ENCODE measurements at regions not wholly inside any gene's neighbourhood (a gene's known extent, or its start where the extent isn't known, plus 50 kb on each side); places are given as distances from the start of the nearest gene placed in this dataset.

DNA sequence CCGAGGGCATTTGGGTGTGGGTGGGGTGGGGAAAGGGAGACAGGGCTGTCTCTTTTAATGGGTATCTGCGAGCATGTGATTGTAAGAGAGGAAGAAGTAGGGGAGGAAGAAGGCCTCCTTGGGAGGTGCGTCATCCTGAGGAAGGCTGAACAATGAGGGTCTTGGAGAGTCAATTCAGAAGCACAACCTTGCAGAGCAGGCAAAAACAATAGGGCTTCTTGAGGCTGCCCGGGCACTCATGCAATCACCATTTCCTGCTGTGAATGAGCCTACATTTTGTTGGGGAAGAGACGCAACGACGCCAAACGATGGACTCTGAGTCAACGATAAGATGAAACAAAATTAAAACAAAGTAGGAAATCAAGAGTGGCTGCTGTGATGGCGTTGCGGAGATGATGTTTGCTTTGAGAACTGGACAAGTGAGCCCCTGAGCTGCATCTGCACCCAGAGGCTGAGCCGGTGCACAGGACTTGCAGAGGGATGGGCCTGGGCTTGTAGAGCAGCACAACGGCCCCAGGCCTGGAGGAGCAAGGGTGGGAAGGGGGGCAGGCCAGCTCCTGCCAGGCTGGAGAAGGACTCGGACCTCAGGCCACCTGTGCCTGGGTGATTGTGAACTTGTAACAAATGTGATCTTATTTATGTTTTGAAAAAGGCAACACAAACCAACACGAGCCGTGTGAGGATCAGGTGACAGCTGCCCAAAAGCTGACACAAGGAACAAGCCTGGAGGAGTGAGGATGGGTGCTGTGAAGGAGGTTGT lies 92.3 kb upstream of the B3GAT1 start:
- H3K27ac ChIP-seq (ENCODE audit: low read length): no peak overlapping the region
- H3K9ac ChIP-seq (ENCODE audit: low read length): no peak overlapping the region
- no peak for TF ChIP-seq EZH2phosphoT487 (IDR thresholded peaks at IDR 0.05; ENCODE audit: low read depth)
- TF ChIP-seq, protein P1, sequence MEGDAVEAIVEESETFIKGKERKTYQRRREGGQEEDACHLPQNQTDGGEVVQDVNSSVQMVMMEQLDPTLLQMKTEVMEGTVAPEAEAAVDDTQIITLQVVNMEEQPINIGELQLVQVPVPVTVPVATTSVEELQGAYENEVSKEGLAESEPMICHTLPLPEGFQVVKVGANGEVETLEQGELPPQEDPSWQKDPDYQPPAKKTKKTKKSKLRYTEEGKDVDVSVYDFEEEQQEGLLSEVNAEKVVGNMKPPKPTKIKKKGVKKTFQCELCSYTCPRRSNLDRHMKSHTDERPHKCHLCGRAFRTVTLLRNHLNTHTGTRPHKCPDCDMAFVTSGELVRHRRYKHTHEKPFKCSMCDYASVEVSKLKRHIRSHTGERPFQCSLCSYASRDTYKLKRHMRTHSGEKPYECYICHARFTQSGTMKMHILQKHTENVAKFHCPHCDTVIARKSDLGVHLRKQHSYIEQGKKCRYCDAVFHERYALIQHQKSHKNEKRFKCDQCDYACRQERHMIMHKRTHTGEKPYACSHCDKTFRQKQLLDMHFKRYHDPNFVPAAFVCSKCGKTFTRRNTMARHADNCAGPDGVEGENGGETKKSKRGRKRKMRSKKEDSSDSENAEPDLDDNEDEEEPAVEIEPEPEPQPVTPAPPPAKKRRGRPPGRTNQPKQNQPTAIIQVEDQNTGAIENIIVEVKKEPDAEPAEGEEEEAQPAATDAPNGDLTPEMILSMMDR (IDR thresholded peaks at IDR 0.05; ENCODE audit: low read depth, low read length): no peak
- no peak overlapping the region for H3K4me2 ChIP-seq (ENCODE audit: low read length)
- no peaks in the 10 kb centered on the region for H3K36me3 ChIP-seq (replicated peaks; ENCODE audit: low read depth, low read length)
- H3K4me3 ChIP-seq (ENCODE audit: low read length): no peak overlapping the region
- H3K27me3 ChIP-seq (ENCODE audit: low read depth, low read length): 0 out of 2 replicates have a peak, but pooled peaks cover 4% of the 10 kb centered on the region
- no peaks in the 10 kb centered on the region for H3K9me3 ChIP-seq (ENCODE audit: insufficient read depth, low read length)
- H4K20me1 ChIP-seq (ENCODE audit: insufficient read depth, low read length): no peaks in the 10 kb centered on the region
- no peaks in the 10 kb centered on the region for H3K4me1 ChIP-seq (ENCODE audit: low read length)
- H3K79me2 ChIP-seq (ENCODE audit: low read length): no peaks in the 10 kb centered on the region
- no peak overlapping the region for H2AFZ ChIP-seq (ENCODE audit: low read depth, low read length)

DNA sequence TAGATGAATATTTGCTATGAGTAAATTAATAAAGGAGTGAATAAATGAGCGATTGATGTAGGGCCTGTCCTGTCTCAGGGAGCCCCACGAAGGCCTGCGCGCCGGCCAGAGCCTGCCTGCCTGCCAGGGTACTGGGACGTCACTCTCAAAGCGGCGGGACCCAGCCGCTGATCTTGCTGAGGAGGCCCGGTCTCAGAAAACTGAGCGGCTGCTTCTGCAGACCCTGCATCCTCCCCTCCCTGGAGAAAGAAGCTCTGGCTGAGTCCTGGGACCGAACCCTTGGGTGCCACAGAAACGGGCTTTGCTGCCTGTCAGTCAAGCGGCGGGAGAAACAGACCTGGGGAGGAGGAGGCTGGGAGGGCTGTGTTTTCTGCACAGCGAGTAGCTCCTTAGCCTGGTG lies 91.6 kb upstream of the B3GAT1 start:
- Histone ChIP-seq H3K27ac (ENCODE audit: low read length) (no peak overlapping the region), H3K4me3 (ENCODE audit: low read length) (no peak overlapping the region), H2AFZ (ENCODE audit: low read depth, low read length) (no peak overlapping the region), H3K79me2 (ENCODE audit: low read length) (no peaks in the 10 kb centered on the region), H3K4me2 (ENCODE audit: low read length) (no peak overlapping the region), H3K9ac (ENCODE audit: low read length) (no peak overlapping the region), H3K27me3 (ENCODE audit: low read depth, low read length) (0 out of 2 replicates have a peak, but pooled peaks cover 4% of the 10 kb centered on the region), H4K20me1 (ENCODE audit: insufficient read depth, low read length) (no peaks in the 10 kb centered on the region), H3K9me3 (ENCODE audit: insufficient read depth, low read length) (no peaks in the 10 kb centered on the region), H3K4me1 (ENCODE audit: low read length) (no peaks in the 10 kb centered on the region), H3K36me3 (replicated peaks; ENCODE audit: low read depth, low read length) (no peaks in the 10 kb centered on the region)
- TF ChIP-seq, protein P1 (IDR thresholded peaks at IDR 0.05; ENCODE audit: low read depth, low read length): no peak
- no peak for TF ChIP-seq EZH2phosphoT487 (IDR thresholded peaks at IDR 0.05; ENCODE audit: low read depth)

DNA sequence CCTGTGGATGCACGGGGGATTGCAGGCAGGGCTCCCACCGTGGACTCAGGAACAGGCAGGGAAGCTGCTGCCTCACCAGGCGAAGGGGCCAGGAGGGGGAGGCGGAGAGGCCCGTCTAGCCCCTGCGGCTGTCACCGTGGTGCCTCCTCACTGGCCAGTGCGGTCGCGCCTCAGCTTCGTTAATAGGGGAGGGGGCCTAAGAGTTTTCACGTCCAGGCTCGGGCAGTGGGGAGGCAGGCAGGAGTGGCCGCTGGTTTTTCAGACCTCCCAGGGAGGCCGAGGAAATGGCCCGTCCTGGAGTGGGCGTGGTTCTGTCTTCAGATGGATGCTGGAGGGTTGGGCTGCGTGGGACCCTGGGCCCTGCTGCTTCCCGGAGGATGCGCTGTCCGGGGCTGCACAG lies 91.1 kb upstream of the B3GAT1 start:
- no peak for TF ChIP-seq EZH2phosphoT487 (IDR thresholded peaks at IDR 0.05; ENCODE audit: low read depth)
- TF ChIP-seq, protein P1 (IDR thresholded peaks at IDR 0.05; ENCODE audit: low read depth, low read length): no peak
- no peak overlapping the region for H3K9ac ChIP-seq (ENCODE audit: low read length)
- no peak overlapping the region for H2AFZ ChIP-seq (ENCODE audit: low read depth, low read length)
- H4K20me1 ChIP-seq (ENCODE audit: insufficient read depth, low read length): no peaks in the 10 kb centered on the region
- no peaks in the 10 kb centered on the region for H3K79me2 ChIP-seq (ENCODE audit: low read length)
- no peaks in the 10 kb centered on the region for H3K36me3 ChIP-seq (replicated peaks; ENCODE audit: low read depth, low read length)
- no peak overlapping the region for H3K4me2 ChIP-seq (ENCODE audit: low read length)
- H3K9me3 ChIP-seq (ENCODE audit: insufficient read depth, low read length): no peaks in the 10 kb centered on the region
- 0 out of 2 replicates have a peak, but pooled peaks cover 4% of the 10 kb centered on the region for H3K27me3 ChIP-seq (ENCODE audit: low read depth, low read length)
- H3K4me1 ChIP-seq (ENCODE audit: low read length): no peaks in the 10 kb centered on the region
- no peak overlapping the region for H3K27ac ChIP-seq (ENCODE audit: low read length)
- H3K4me3 ChIP-seq (ENCODE audit: low read length): no peak overlapping the region

DNA sequence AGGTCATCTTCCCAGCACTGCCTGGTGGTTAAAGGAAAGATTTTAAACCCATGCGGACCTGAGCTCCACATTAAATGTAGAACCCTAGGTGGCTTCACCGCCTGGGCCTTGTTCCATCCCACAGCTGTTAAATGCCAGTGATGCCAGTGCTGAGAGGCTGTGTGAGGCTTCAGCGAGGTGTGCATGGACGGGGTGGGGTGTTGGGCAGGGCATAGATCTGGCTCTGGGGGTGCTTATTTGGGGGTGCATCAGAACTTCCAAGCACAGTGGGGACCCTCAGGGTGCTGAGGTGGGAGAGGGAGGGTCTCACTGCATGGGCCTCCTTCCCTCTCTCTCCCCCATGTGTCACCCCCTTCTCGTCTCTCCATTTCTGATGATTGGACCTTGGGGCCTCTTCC lies 90.1 kb upstream of the B3GAT1 start:
- H4K20me1 ChIP-seq (ENCODE audit: insufficient read depth, low read length): no peaks in the 10 kb centered on the region
- no peaks in the 10 kb centered on the region for H3K4me1 ChIP-seq (ENCODE audit: low read length)
- no peaks in the 10 kb centered on the region for H3K9me3 ChIP-seq (ENCODE audit: insufficient read depth, low read length)
- no peak overlapping the region for H3K9ac ChIP-seq (ENCODE audit: low read length)
- H3K27me3 ChIP-seq (ENCODE audit: low read depth, low read length): 0 out of 2 replicates have a peak, but pooled peaks cover 4% of the 10 kb centered on the region
- no peak overlapping the region for H3K4me2 ChIP-seq (ENCODE audit: low read length)
- TF ChIP-seq, protein P1 (IDR thresholded peaks at IDR 0.05; ENCODE audit: low read depth, low read length): no peak
- TF ChIP-seq EZH2phosphoT487 (IDR thresholded peaks at IDR 0.05; ENCODE audit: low read depth): no peak
- no peaks in the 10 kb centered on the region for H3K79me2 ChIP-seq (ENCODE audit: low read length)
- no peak overlapping the region for H3K4me3 ChIP-seq (ENCODE audit: low read length)
- H3K36me3 ChIP-seq (replicated peaks; ENCODE audit: low read depth, low read length): no peaks in the 10 kb centered on the region
- H3K27ac ChIP-seq (ENCODE audit: low read length): no peak overlapping the region
- H2AFZ ChIP-seq (ENCODE audit: low read depth, low read length): no peak overlapping the region
